NCI-H1105 (cell line): ENCODE measurements at regions not wholly inside any gene's neighbourhood (a gene's known extent, or its start where the extent isn't known, plus 50 kb on each side); places are given as distances from the start of the nearest gene placed in this dataset.

Experiments used
- DNase-seq: peaks from one replicate; lab custom pipeline; 2025; lab: John Stamatoyannopoulos, UW

GRCh38 chr11:134515081-134515960, 103.3 kb upstream of the B3GAT1 start:
- no peak for DNase-seq

DNA sequence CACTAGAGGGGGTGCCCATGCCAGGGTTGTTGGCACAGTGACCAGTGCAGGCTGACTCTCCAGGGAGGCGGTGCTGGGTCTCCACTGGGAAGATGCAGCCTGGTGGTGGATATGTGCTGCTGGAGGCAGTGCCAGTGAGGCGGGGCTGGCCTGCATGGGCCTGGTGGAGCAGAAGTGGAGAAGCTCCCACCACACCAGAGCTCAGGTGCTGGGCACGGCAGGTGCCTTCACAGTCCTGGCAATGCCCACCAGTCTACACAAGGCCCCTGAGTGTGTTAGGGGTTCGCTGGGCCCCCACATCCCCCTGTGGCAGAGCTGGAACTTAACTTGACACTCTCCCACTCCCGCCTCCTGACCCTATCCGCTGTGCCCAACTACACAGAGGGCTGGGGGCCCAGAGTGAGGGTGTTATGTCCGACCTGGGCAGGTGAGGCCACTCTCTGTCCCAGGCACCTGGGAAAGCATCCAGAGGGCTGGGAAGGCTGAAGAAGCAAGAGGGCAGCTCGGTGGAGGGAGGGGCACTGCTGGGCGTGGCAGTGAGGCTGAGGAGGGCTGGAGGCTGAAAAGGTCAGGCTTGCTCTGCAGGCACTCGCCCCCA, 102.4 kb upstream of the B3GAT1 start:
- no peak for DNase-seq

DNA sequence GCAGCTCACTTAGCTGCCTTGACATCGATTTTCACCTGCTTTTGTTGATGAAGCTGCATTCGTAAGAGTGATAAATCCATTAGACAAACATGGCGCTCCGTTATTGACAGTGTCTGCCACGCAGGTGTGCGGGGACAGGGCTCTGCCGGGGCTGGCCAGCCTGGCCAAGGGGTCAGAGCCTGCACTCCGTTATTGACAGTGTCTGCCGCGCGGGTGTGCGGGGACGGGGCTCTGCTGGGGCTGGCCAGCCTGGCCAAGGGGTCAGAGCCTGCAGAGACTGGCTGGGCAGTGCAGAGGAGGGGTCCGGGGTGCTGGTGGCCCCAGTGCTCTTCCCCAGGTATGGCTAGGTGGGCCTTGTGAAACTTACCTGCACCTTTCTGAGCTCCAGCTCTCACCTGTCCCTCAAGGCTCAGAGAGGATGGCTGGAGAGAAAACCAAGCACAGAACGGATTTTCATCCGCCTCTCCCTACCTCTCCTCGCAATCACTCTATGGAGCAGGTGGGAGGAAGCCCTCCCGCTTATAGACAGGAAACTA, 101.6 kb upstream of the B3GAT1 start:
- no peak for DNase-seq

DNA sequence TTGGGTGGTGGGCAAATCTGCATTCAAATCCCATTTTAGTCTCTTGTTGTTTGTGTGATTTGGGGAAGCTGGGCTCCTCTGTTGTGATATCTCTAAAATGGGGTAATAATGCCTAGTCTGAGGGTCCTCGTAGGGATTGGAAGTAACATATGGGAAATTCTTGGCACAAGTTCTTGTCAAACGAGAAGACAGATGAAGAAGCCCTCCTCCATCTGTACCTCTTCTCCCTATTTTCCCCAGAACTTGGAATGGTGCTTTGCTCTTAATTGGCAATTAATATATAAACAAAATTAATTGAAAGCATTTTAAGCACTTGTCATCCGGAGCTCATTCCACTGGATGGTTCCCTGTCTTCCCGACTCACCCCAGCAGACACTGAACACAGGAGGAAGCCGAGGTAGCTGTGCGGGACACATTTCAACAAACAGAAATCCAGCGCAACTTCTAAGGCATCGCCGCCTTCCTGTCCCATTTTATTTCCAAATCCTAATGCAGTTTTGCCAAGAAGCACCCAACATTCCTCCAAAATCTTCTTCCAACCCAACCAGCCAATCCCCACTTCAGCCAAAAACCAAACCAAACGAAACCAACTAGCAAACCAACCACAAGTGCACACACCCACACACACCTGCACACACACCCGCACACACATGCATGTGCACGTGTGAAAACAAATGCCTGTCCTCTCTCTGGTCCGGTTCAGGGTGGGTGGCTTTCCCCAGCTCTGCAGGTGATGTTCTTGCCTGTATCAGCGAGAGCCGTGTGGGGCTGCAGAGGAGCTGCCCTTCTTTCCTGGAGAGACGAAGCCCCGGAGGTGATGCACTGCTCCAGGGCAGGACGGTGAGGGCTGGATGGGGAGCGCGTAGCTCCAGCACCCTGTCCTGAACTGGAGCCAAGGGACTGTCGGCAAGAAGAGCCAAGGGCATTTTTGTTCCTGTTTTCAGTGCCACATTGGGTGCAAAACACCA, 100.8 kb upstream of the B3GAT1 start:
- DNase-seq: no peak

- DNase-seq: no peak
Observed at GRCh38 chr11:134512061-134512460, 100.0 kb upstream of the B3GAT1 start.

DNA sequence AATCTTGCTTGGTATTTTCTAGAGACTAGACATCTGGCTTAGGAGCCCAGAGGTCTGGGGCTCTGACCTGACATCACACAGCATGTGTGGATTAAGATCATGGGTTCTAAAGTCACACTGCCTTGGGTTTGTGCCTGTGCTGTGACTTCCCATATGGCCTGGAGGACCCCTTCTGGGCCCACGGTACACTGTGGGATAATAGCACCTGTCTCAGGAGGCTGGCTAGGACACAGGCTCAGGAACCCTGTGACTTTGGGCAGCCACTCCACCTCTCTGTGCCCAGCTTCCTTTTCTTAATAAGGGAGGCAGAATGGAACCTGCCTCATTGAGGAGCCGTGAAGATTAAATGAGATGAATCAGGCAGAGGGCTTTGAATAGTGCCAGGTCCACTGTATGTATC, 99.2 kb upstream of the B3GAT1 start:
- DNase-seq: no peak

- DNase-seq: no peak
Observed at GRCh38 chr11:134510233-134511040, 98.4 kb upstream of the B3GAT1 start.

- DNase-seq: no peak
Observed at GRCh38 chr11:134509381-134510232, 97.6 kb upstream of the B3GAT1 start.

DNA sequence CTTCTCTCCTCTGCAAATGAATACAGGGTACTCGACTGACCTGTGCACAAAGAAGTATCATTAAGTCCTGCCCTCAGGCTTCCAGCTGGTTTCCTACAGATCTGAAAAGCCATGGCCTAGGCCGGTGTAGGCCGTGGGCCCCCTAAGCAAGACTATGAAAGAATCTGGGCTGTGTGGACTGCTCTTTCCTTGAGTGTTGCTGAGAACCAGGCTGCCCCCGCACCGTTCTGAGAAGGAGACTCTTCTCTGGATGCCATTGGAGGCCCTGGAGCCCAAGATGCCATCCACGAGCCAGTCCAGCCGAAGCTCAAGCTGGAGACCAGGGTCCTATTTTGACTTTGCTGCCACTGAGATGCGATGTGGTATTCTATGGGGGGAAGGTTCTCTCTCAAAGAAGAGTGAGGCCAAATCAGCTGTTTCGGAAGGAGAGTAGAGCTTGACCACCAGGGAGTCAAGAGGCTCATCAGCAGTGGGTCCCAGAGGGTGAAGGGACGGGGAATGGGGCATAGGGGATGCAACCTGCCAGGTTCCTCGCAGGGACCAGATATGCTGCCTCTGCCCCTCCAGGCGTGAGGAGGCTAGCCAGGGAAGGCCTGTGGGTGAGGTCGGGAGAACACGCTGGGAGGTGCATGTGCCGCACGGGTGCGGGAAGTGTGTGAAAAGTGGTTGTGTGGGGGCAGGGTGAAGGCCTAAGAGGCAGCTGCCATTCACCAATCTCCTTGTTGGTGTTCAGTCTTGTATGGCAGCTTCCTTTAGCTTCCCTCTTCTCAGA, 96.4 kb upstream of the B3GAT1 start:
- DNase-seq: no peak

DNA sequence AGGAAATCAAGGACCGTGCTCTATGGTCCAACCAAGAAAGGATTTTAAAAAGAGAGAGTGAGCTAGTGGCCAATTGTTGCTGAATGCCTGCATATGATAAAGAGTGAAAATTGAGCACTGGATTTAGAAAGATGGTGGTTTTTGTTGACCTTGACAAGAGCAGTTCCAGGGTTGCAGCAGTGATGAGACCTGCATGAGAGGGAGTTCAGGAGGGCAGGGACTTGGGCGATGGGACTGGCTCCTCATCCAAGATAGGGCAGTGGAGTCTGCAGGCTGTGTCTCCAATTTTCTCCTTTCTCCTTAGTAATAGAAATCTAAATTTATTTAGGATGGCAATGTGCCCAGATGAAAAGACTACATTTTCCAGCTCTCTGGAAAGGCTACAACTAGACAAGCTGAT, 94.0 kb upstream of the B3GAT1 start:
- DNase-seq: no peak

GRCh38 chr11:134505125-134505524, 93.1 kb upstream of the B3GAT1 start:
- DNase-seq: no peak

DNA sequence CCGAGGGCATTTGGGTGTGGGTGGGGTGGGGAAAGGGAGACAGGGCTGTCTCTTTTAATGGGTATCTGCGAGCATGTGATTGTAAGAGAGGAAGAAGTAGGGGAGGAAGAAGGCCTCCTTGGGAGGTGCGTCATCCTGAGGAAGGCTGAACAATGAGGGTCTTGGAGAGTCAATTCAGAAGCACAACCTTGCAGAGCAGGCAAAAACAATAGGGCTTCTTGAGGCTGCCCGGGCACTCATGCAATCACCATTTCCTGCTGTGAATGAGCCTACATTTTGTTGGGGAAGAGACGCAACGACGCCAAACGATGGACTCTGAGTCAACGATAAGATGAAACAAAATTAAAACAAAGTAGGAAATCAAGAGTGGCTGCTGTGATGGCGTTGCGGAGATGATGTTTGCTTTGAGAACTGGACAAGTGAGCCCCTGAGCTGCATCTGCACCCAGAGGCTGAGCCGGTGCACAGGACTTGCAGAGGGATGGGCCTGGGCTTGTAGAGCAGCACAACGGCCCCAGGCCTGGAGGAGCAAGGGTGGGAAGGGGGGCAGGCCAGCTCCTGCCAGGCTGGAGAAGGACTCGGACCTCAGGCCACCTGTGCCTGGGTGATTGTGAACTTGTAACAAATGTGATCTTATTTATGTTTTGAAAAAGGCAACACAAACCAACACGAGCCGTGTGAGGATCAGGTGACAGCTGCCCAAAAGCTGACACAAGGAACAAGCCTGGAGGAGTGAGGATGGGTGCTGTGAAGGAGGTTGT, 92.3 kb upstream of the B3GAT1 start:
- no peak for DNase-seq

DNA sequence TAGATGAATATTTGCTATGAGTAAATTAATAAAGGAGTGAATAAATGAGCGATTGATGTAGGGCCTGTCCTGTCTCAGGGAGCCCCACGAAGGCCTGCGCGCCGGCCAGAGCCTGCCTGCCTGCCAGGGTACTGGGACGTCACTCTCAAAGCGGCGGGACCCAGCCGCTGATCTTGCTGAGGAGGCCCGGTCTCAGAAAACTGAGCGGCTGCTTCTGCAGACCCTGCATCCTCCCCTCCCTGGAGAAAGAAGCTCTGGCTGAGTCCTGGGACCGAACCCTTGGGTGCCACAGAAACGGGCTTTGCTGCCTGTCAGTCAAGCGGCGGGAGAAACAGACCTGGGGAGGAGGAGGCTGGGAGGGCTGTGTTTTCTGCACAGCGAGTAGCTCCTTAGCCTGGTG, 91.6 kb upstream of the B3GAT1 start:
- DNase-seq: no peak

DNA sequence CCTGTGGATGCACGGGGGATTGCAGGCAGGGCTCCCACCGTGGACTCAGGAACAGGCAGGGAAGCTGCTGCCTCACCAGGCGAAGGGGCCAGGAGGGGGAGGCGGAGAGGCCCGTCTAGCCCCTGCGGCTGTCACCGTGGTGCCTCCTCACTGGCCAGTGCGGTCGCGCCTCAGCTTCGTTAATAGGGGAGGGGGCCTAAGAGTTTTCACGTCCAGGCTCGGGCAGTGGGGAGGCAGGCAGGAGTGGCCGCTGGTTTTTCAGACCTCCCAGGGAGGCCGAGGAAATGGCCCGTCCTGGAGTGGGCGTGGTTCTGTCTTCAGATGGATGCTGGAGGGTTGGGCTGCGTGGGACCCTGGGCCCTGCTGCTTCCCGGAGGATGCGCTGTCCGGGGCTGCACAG, 91.1 kb upstream of the B3GAT1 start:
- DNase-seq: no peak

DNA sequence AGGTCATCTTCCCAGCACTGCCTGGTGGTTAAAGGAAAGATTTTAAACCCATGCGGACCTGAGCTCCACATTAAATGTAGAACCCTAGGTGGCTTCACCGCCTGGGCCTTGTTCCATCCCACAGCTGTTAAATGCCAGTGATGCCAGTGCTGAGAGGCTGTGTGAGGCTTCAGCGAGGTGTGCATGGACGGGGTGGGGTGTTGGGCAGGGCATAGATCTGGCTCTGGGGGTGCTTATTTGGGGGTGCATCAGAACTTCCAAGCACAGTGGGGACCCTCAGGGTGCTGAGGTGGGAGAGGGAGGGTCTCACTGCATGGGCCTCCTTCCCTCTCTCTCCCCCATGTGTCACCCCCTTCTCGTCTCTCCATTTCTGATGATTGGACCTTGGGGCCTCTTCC, 90.1 kb upstream of the B3GAT1 start:
- no peak for DNase-seq

- DNase-seq: no peak
Observed at GRCh38 chr11:134501406-134502152, 89.5 kb upstream of the B3GAT1 start.

GRCh38 chr11:134500621-134501020, 88.6 kb upstream of the B3GAT1 start:
- DNase-seq: no peak

DNA sequence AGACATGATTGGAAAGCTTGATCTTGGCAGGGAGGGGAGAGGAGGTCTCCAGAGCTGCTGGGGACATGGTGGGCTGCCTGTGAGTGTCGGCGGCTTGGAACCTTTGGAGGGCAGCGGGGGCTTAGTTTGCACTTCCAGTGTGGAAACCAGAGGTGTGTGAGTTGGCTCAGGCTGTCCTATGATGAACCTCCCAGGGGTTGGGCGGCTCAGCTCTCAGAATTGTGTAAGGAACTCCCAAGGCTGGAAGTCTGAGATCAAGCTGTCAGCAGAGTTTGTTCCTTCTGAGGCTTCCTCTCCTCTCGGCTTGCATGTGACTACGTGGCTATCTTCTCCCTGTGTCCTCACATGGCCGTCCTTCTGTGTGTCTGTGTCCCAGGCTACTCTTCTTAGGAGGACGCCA, 87.9 kb upstream of the B3GAT1 start:
- no peak for DNase-seq
